HepG2 (cell line): ENCODE measurements at regions not wholly inside any gene's neighbourhood (a gene's known extent, or its start where the extent isn't known, plus 50 kb on each side); places are given as distances from the start of the nearest gene placed in this dataset.

Experiments
- AHDC1 ChIP-seq: sonication (generic); formaldehyde crosslinking; IDR thresholded peaks from 2 replicates; pipeline ENCODE4 v1.5.1; 2020; ENCODE audit warnings: mild to moderate bottlenecking, missing genetic modification reagents, borderline replicate concordance
- ARID2 ChIP-seq: sonication (generic); formaldehyde crosslinking; IDR thresholded peaks from 2 replicates; pipeline ENCODE4 v1.8.1; 2022; ENCODE audit warnings: mild to moderate bottlenecking, missing genetic modification reagents, borderline replicate concordance
- CEBPG ChIP-seq: IDR thresholded peaks from 2 replicates; pipeline ENCODE4 v1.6.1; 2016
- FOXA1 ChIP-seq, 2 experiments: fragments of 450-650 bp in 1 of 2; sonication (generic) in 1 of 2; formaldehyde crosslinking in 1 of 2; IDR thresholded peaks; 2 replicates each; pipeline versions ENCODE4 v1.4.0 to v1.6.1; 2016 to 2020; ENCODE audit warnings: missing genetic modification reagents in 1 of 2
- FOXK2 ChIP-seq: fragments of 450-650 bp; IDR thresholded peaks from 2 replicates; pipeline ENCODE4 v1.6.1; 2016
- FOXO1 ChIP-seq: sonication (generic); formaldehyde crosslinking; IDR thresholded peaks from 2 replicates; pipeline ENCODE4 v1.4.0; 2020; ENCODE audit warnings: missing genetic modification reagents
- GTF3A ChIP-seq: sonication (generic); formaldehyde crosslinking; conservative IDR thresholded peaks from 2 replicates; pipeline ENCODE4 v1.4.0; 2020; ENCODE audit warnings: mild to moderate bottlenecking, missing genetic modification reagents
- MAF1 ChIP-seq: sonication (generic); formaldehyde crosslinking; IDR thresholded peaks from 2 replicates; pipeline ENCODE4 v1.5.0; 2020; ENCODE audit warnings: missing genetic modification reagents, borderline replicate concordance
- MBNL3 ChIP-seq: fragments of 250-450 bp; sonication (Bioruptor Pico); conservative IDR thresholded peaks from 2 replicates; pipeline ENCODE4 v1.8.0; 2022; ENCODE audit warnings: mild to moderate bottlenecking, inconsistent platforms
- NCOA1 ChIP-seq: sonication (generic); formaldehyde crosslinking; IDR thresholded peaks from 2 replicates; pipeline ENCODE4 v1.9.0; 2021; ENCODE audit warnings: missing genetic modification reagents
- NFE2 ChIP-seq: sonication (generic); formaldehyde crosslinking; IDR thresholded peaks from 2 replicates; pipeline ENCODE4 v1.4.0; 2020; ENCODE audit warnings: missing genetic modification reagents
- NPAS2 ChIP-seq: sonication (generic); formaldehyde crosslinking; IDR thresholded peaks from 2 replicates; pipeline ENCODE4 v1.8.0; 2022; ENCODE audit warnings: mild to moderate bottlenecking, missing genetic modification reagents, borderline replicate concordance
- REL ChIP-seq: sonication (generic); formaldehyde crosslinking; conservative IDR thresholded peaks from 2 replicates; pipeline ENCODE4 v1.8.0; 2022; ENCODE audit warnings: mild to moderate bottlenecking, missing genetic modification reagents, moderate library complexity
- SNAPC2 ChIP-seq: sonication (generic); formaldehyde crosslinking; IDR thresholded peaks from 2 replicates; pipeline ENCODE4 v1.8.1; 2022; ENCODE audit warnings: mild to moderate bottlenecking, missing genetic modification reagents
- THRA ChIP-seq: sonication (generic); formaldehyde crosslinking; IDR thresholded peaks from 2 replicates; pipeline ENCODE4 v1.4.0; 2020; ENCODE audit warnings: missing genetic modification reagents, borderline replicate concordance
- XBP1 ChIP-seq: sonication (generic); formaldehyde crosslinking; IDR thresholded peaks from 2 replicates; pipeline ENCODE4 v1.5.0; 2020; ENCODE audit warnings: missing genetic modification reagents
- ZFP41 ChIP-seq: sonication (generic); formaldehyde crosslinking; IDR thresholded peaks from 2 replicates; pipeline ENCODE4 v1.4.0; 2020; ENCODE audit warnings: mild to moderate bottlenecking, missing genetic modification reagents, borderline replicate concordance
- ZNF101 ChIP-seq: sonication (generic); formaldehyde crosslinking; IDR thresholded peaks from 2 replicates; pipeline ENCODE4 v1.4.0; 2020; ENCODE audit warnings: mild to moderate bottlenecking, low read depth, missing genetic modification reagents, borderline replicate concordance
- ZNF138 ChIP-seq: sonication (generic); formaldehyde crosslinking; IDR thresholded peaks from 2 replicates; pipeline ENCODE4 v1.5.0; 2020; ENCODE audit warnings: mild to moderate bottlenecking, low read depth, missing genetic modification reagents
- ZNF256 ChIP-seq: sonication (generic); formaldehyde crosslinking; conservative IDR thresholded peaks from 2 replicates; pipeline ENCODE4 v1.4.0; 2020; ENCODE audit warnings: missing genetic modification reagents
- ZNF446 ChIP-seq: sonication (generic); formaldehyde crosslinking; IDR thresholded peaks from 2 replicates; pipeline ENCODE4 v1.5.0; 2020; ENCODE audit warnings: mild to moderate bottlenecking, missing genetic modification reagents
- ZNF550 ChIP-seq: sonication (generic); formaldehyde crosslinking; IDR thresholded peaks from 2 replicates; pipeline ENCODE4 v1.4.0; 2020; ENCODE audit warnings: mild to moderate bottlenecking, missing genetic modification reagents, borderline replicate concordance
- ZNF607 ChIP-seq: sonication (generic); formaldehyde crosslinking; IDR thresholded peaks from 2 replicates; pipeline ENCODE4 v1.5.1; 2020; ENCODE audit warnings: missing genetic modification reagents, mild to moderate bottlenecking, borderline replicate concordance
- ZNF644 ChIP-seq: IDR thresholded peaks from 2 replicates; pipeline ENCODE4 v1.6.1; 2016; ENCODE audit warnings: low read depth
- ZNF747 ChIP-seq: sonication (generic); formaldehyde crosslinking; IDR thresholded peaks from 2 replicates; pipeline ENCODE4 v1.8.1; 2023; ENCODE audit warnings: missing genetic modification reagents, mild to moderate bottlenecking, borderline replicate concordance
- ZNF878 ChIP-seq: sonication (generic); formaldehyde crosslinking; IDR thresholded peaks from 2 replicates; pipeline ENCODE4 v1.8.1; 2023; ENCODE audit warnings: mild to moderate bottlenecking, missing genetic modification reagents, moderate library complexity

GRCh38 chr2:8627019-8627691 is 54.7 kb upstream of the ID2 start (continued):
- no peak for TF ChIP-seq AHDC1 (CRISPR knock-in tag)
- no peak for TF ChIP-seq ZNF256 (CRISPR knock-in tag)
- TF ChIP-seq SNAPC2 (CRISPR knock-in tag), result no peak
- TF ChIP-seq MAF1, result no peak; the same call in 1 of the 2 replicates
- TF ChIP-seq ZNF747 (CRISPR knock-in tag), result peak; percentile 44; the same call in 1 of the 2 replicates
- peak; percentile 93 for TF ChIP-seq CEBPG (CRISPR knock-in tag)
- TF ChIP-seq ZNF878 (CRISPR knock-in tag), result peak; percentile 31; the same call in 1 of the 2 replicates
- TF ChIP-seq FOXA1 (IDR thresholded peaks at IDR 0.05), result no peak
- TF ChIP-seq FOXA1 (CRISPR knock-in tag; IDR thresholded peaks at IDR 0.05), result peak; percentile 75
- 0 out of 2 replicates have a peak, but pooled peaks have one; percentile 3 for TF ChIP-seq REL (CRISPR knock-in tag)
- no peak; the same call in 1 of the 2 replicates for TF ChIP-seq ZNF138 (CRISPR knock-in tag)
- no peak for TF ChIP-seq ZNF101 (CRISPR knock-in tag)
- TF ChIP-seq GTF3A (CRISPR knock-in tag), result no peak
- TF ChIP-seq NCOA1 (CRISPR knock-in tag), result peak; percentile 67
- TF ChIP-seq NFE2 (CRISPR knock-in tag), result no peak
- TF ChIP-seq ZFP41 (CRISPR knock-in tag), result no peak
- no peak for TF ChIP-seq NPAS2 (CRISPR knock-in tag)
- TF ChIP-seq XBP1 (CRISPR knock-in tag), result no peak
- peak; percentile 28; the same call in 1 of the 2 replicates for TF ChIP-seq ZNF446 (CRISPR knock-in tag)
- TF ChIP-seq FOXO1 (CRISPR knock-in tag), result peak; percentile 51; the same call in 1 of the 2 replicates
- TF ChIP-seq MBNL3 (CRISPR knock-in tag), result no peak
- peak; percentile 45; the same call in 1 of the 2 replicates for TF ChIP-seq ARID2 (CRISPR knock-in tag)
- no peak; the same call in 1 of the 2 replicates for TF ChIP-seq ZNF607 (CRISPR knock-in tag)
- no peak for TF ChIP-seq ZNF644 (CRISPR knock-in tag)
- no peak for TF ChIP-seq ZNF550 (CRISPR knock-in tag)
- TF ChIP-seq FOXK2, result no peak
- peak; percentile 72; the same call in 1 of the 2 replicates for TF ChIP-seq THRA (CRISPR knock-in tag)
